ENCODE measurements at regions not wholly inside any gene's neighbourhood (a gene's known extent, or its start where the extent isn't known, plus 50 kb on each side); places are given as distances from the start of the nearest gene placed in this dataset.

DNA sequence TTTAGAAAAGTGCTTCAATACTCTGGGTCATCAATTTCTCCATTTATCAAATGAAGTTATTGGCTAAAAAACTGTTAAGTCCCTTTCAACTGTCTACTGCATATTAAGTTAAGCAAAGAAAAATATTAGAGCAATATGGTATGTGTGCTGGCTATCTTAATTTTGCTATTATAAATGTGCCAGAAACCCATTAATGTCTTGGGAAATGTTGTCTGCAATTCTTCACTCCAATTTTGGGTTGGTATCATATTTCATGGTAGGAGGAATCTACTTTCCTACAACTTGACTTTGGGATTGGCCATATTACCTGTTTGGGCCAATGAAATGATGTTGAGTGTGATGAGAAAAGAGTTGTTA lies 1063.9 kb downstream of the PLA2G4A start:
- Histone ChIP-seq H3K9me3 (ENCODE audit: insufficient read depth, low read depth, low read length) (no peaks in the 10 kb centered on the region), H3K9ac (ENCODE audit: low read depth, low read length) (no peak overlapping the region), H3K4me1 (ENCODE audit: insufficient read depth, low read length) (peaks cover 8% of the 10 kb centered on the region; the same call in 1 of the 2 replicates), H3K27me3 (ENCODE audit: insufficient read depth, low read length) (no peaks in the 10 kb centered on the region), H3K27ac (ENCODE audit: low read depth, low read length) (no peak overlapping the region; the same call in 1 of the 2 replicates), H3K4me3 (ENCODE audit: low read length) (no peak overlapping the region), H3K36me3 (ENCODE audit: insufficient read depth, low read length) (no peaks in the 10 kb centered on the region)

DNA sequence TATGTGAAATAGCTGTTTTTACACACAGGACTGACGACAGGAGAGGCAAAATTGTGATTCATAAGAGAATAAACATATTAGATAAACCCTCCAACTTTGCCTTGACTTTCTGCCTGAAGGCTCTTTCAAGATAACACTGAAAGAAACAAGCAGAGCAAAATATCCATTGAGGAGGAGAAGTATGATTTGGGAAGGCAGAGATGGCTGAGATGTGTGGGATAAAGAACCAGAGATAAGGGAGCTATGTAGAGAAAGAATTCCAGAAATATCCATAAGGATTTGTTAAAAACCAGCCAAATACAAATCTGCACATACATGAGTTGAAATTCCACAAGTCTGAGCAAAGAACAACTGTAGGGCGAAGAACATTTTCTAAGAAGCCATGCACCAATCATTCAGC lies 1064.7 kb downstream of the PLA2G4A start:
- no peak overlapping the region for H3K4me3 ChIP-seq (ENCODE audit: low read length)
- H3K4me1 ChIP-seq (ENCODE audit: insufficient read depth, low read length): peaks cover 8% of the 10 kb centered on the region; the same call in 1 of the 2 replicates
- H3K27me3 ChIP-seq (ENCODE audit: insufficient read depth, low read length): no peaks in the 10 kb centered on the region
- H3K9ac ChIP-seq (ENCODE audit: low read depth, low read length): no peak overlapping the region
- H3K27ac ChIP-seq (ENCODE audit: low read depth, low read length): no peak overlapping the region
- no peaks in the 10 kb centered on the region for H3K36me3 ChIP-seq (ENCODE audit: insufficient read depth, low read length)
- 100% methylated on average over 1 of the region's 2 CpGs for WGBS
- H3K9me3 ChIP-seq (ENCODE audit: insufficient read depth, low read depth, low read length): no peaks in the 10 kb centered on the region

DNA sequence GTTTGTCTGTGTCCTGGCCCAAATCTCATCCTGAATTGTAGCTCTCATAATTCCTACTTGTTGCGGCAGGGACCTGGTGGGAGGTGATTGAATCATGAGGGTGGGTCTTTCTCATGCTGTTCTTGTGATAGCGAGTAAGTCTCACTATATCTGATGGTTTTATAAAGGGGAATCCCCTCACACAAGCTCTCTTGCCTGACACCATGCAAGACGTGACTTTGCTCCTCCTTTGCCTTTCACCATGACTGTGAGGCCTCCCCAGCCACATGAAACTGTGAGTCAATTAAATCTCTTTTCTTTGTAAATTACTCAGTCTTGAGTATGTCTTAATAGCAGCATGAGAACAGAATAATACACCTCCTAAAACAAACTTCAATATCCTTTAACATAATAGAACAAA lies 1065.6 kb downstream of the PLA2G4A start:
- H3K9ac ChIP-seq (ENCODE audit: low read depth, low read length): no peak overlapping the region
- H3K9me3 ChIP-seq (ENCODE audit: insufficient read depth, low read depth, low read length): no peaks in the 10 kb centered on the region
- H3K4me1 ChIP-seq (ENCODE audit: insufficient read depth, low read length): peaks cover 8% of the 10 kb centered on the region; the same call in 1 of the 2 replicates
- H3K36me3 ChIP-seq (ENCODE audit: insufficient read depth, low read length): no peaks in the 10 kb centered on the region
- no peak overlapping the region for H3K4me3 ChIP-seq (ENCODE audit: low read length)
- WGBS: 82% methylated on average over 1 of the region's 3 CpGs
- H3K27ac ChIP-seq (ENCODE audit: low read depth, low read length): no peak overlapping the region
- H3K27me3 ChIP-seq (ENCODE audit: insufficient read depth, low read length): no peaks in the 10 kb centered on the region

DNA sequence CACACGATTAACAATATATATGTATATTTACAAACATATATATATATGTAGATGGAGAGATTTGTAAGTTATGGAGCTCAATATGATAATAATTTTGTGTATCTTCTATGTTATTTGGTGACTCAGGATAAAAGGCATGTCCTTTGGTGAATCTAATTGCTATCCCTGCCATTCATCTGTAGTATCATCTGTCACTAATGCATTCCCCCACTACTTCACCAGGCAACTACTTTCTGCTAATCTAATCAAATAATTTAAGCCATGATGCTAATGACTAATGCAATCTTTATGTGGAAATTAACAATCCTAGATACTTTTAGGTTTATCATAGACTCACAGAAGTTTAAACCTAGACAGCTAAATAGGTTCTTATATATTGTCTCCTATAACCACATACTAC lies 1074.5 kb downstream of the PLA2G4A start:
- Histone ChIP-seq H3K4me3 (ENCODE audit: low read length) (no peak overlapping the region), H3K9ac (ENCODE audit: low read depth, low read length) (no peak overlapping the region), H3K9me3 (ENCODE audit: insufficient read depth, low read depth, low read length) (no peaks in the 10 kb centered on the region), H3K27ac (ENCODE audit: low read depth, low read length) (no peak overlapping the region), H3K36me3 (ENCODE audit: insufficient read depth, low read length) (no peaks in the 10 kb centered on the region), H3K27me3 (ENCODE audit: insufficient read depth, low read length) (no peaks in the 10 kb centered on the region), H3K4me1 (ENCODE audit: insufficient read depth, low read length) (no peaks in the 10 kb centered on the region)
- no CpG with 5 or more reads among the region's 1 CpG for WGBS

DNA sequence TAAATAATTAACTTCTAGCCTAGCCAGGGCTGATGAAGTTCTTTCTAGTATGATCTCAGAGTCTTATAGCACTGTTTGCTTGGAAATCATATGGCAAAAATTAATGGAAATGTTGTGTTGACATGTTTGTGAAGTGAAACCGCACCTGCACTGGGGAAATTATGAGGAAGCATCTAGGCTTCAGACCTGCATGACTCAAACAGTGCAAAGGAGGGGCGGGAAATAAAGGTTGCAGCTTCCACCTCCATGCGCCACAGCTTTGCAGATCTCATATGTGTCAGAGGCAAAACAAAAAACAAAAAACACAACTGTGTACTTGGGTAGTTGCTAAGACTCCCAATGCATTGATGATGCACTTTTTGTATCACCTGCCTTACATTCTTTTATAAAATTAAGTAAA lies 1080.6 kb downstream of the PLA2G4A start:
- peaks cover 10% of the 10 kb centered on the region for H3K4me1 ChIP-seq (ENCODE audit: insufficient read depth, low read length)
- H3K4me3 ChIP-seq (ENCODE audit: low read length): no peak overlapping the region
- no peaks in the 10 kb centered on the region for H3K36me3 ChIP-seq (ENCODE audit: insufficient read depth, low read length)
- no peak overlapping the region for H3K9ac ChIP-seq (ENCODE audit: low read depth, low read length)
- 92% methylated on average over 3 of the region's 3 CpGs for WGBS
- H3K27me3 ChIP-seq (ENCODE audit: insufficient read depth, low read length): no peaks in the 10 kb centered on the region
- H3K27ac ChIP-seq (ENCODE audit: low read depth, low read length): no peak overlapping the region
- no peaks in the 10 kb centered on the region for H3K9me3 ChIP-seq (ENCODE audit: insufficient read depth, low read depth, low read length)

DNA sequence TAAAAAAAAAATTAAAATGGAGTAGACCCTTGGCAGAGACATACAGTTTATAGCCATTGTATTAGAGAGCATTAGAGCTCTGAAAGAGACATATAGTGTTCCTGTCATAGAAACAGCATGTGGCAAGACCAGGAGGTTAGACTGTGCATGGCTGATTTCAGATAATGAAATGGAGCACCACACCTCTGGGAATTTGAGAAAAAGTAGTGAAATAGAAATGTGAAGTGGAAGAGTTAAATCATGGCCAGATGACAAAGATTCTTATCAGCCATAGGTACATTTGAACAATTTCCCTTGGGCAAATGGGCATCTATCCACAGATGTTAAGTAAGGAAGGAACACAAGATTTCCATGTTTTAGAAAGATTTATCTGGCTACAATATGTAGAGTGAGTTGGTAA lies 1083.1 kb downstream of the PLA2G4A start:
- no peak overlapping the region for H3K4me3 ChIP-seq (ENCODE audit: low read length)
- H3K27me3 ChIP-seq (ENCODE audit: insufficient read depth, low read length): no peaks in the 10 kb centered on the region
- H3K36me3 ChIP-seq (ENCODE audit: insufficient read depth, low read length): no peaks in the 10 kb centered on the region
- H3K27ac ChIP-seq (ENCODE audit: low read depth, low read length): no peak overlapping the region
- H3K4me1 ChIP-seq (ENCODE audit: insufficient read depth, low read length): peaks cover 10% of the 10 kb centered on the region
- no peaks in the 10 kb centered on the region for H3K9me3 ChIP-seq (ENCODE audit: insufficient read depth, low read depth, low read length)
- H3K9ac ChIP-seq (ENCODE audit: low read depth, low read length): no peak overlapping the region

DNA sequence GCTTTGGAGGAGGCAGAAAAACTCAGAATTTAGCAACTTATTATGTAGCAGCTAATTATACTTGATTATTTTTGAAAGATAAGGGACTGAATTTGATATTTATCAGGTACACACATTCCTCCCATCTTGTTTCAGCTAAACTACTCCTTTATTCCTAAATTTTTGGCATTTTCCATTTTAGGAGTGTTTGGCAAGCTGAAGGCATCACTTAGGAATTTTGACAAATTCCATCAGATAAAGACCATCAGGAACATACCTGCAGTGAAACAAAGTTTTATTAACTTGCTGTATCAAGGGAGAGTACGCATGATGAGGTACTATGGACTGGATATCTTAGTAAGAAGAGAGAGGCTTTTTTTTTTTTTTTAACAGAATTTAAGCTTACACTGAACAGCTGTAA lies 1092.2 kb downstream of the PLA2G4A start:
- H3K4me3 ChIP-seq (ENCODE audit: low read length): no peak overlapping the region
- no peaks in the 10 kb centered on the region for H3K36me3 ChIP-seq (ENCODE audit: insufficient read depth, low read length)
- H3K27me3 ChIP-seq (ENCODE audit: insufficient read depth, low read length): no peaks in the 10 kb centered on the region
- H3K27ac ChIP-seq (ENCODE audit: low read depth, low read length): no peak overlapping the region
- WGBS: 100% methylated on average over 1 of the region's 1 CpG
- H3K4me1 ChIP-seq (ENCODE audit: insufficient read depth, low read length): no peaks in the 10 kb centered on the region
- H3K9me3 ChIP-seq (ENCODE audit: insufficient read depth, low read depth, low read length): no peaks in the 10 kb centered on the region
- H3K9ac ChIP-seq (ENCODE audit: low read depth, low read length): no peak overlapping the region

DNA sequence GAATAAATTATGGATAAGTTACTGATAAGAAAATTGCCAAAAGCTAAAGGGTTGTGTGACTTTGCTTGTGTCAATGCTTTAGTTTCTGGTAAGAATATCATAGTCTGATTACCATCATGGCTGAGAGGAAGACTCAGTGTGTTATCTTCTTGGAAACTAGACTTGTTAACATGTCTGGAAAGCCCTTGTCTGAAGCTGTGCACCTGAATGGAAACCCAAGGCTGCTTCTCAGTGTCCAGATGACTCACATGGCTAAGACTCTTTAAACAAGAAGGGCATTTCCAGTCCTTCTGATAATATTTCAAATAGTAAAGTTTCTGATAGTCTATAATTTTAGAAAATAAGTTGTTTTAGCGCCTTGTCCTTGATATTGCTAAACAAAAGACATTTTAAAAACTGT lies 1092.7 kb downstream of the PLA2G4A start:
- H3K4me1 ChIP-seq (ENCODE audit: insufficient read depth, low read length): no peaks in the 10 kb centered on the region
- H3K4me3 ChIP-seq (ENCODE audit: low read length): no peak overlapping the region
- WGBS: no CpG with 5 or more reads among the region's 1 CpG
- H3K27me3 ChIP-seq (ENCODE audit: insufficient read depth, low read length): no peaks in the 10 kb centered on the region
- H3K9ac ChIP-seq (ENCODE audit: low read depth, low read length): no peak overlapping the region
- no peaks in the 10 kb centered on the region for H3K36me3 ChIP-seq (ENCODE audit: insufficient read depth, low read length)
- H3K27ac ChIP-seq (ENCODE audit: low read depth, low read length): no peak overlapping the region
- no peaks in the 10 kb centered on the region for H3K9me3 ChIP-seq (ENCODE audit: insufficient read depth, low read depth, low read length)

DNA sequence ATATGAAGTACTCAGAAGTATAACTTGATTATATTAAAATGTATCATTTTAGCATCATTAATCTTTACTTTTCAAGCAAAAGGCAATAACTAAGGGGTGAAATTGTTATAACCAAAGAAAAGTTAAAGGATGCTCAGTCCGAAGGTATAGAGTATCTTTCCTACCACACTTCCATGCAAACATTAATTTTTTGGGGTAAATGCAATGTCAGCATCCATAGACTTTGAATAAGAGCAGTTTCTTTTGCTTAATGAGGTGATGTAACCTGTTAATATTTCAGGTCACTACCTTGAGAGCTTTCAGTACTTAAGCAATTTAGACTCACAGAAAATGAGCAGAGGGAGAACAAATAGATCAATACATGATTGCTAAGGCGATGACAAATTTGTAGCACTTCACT lies 1093.5 kb downstream of the PLA2G4A start:
- H3K9ac ChIP-seq (ENCODE audit: low read depth, low read length): no peak overlapping the region
- H3K27me3 ChIP-seq (ENCODE audit: insufficient read depth, low read length): no peaks in the 10 kb centered on the region
- H3K4me3 ChIP-seq (ENCODE audit: low read length): no peak overlapping the region
- 96% methylated on average over 1 of the region's 2 CpGs for WGBS
- H3K36me3 ChIP-seq (ENCODE audit: insufficient read depth, low read length): no peaks in the 10 kb centered on the region
- no peak overlapping the region for H3K27ac ChIP-seq (ENCODE audit: low read depth, low read length)
- no peaks in the 10 kb centered on the region for H3K9me3 ChIP-seq (ENCODE audit: insufficient read depth, low read depth, low read length)
- no peaks in the 10 kb centered on the region for H3K4me1 ChIP-seq (ENCODE audit: insufficient read depth, low read length)

DNA sequence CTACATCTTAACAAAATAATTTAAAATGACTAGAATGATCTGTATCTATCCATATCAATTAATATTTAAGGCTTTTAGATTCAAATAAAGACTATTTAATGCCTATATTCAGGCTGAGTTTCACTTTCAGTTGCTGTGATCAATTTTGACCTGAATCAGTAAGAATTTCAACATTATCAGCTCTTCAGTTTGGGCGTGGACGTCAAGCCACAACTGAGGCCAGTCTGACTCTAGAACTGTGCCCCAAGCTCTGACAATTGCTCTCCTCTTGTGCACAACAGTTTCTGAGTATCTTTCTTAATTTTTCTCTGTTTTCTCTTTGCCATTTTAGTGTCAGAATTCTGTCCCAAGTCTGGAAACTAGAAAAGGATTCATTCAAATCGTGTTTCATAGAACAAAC lies 1095.5 kb downstream of the PLA2G4A start:
- Histone ChIP-seq H3K9ac (ENCODE audit: low read depth, low read length) (no peak overlapping the region), H3K27ac (ENCODE audit: low read depth, low read length) (no peak overlapping the region), H3K4me1 (ENCODE audit: insufficient read depth, low read length) (peaks cover 8% of the 10 kb centered on the region), H3K4me3 (ENCODE audit: low read length) (no peak overlapping the region), H3K27me3 (ENCODE audit: insufficient read depth, low read length) (no peaks in the 10 kb centered on the region), H3K9me3 (ENCODE audit: insufficient read depth, low read depth, low read length) (no peaks in the 10 kb centered on the region), H3K36me3 (ENCODE audit: insufficient read depth, low read length) (no peaks in the 10 kb centered on the region)
- WGBS: 96% methylated on average over 3 of the region's 3 CpGs

DNA sequence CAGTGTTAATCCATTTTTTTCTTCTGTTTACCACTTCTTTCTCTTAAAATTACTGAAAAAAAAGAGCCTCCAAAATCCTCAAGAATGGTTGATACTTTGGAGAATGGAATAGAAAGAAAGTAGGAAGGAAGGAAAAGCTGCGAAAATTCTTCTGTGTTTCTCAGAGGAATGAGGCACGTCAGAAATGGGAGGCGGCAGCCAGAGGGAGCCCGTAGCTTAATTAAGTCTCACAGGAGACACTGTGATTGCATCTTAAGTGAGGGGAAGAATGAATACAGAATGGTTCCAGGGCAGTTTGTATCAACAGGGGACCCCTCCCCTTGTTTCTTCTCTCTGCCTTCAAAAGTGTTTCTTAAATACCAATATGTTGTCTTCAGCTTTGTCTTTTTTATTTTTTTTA lies 1099.5 kb downstream of the PLA2G4A start:
- Histone ChIP-seq H3K9me3 (ENCODE audit: insufficient read depth, low read depth, low read length) (no peaks in the 10 kb centered on the region), H3K4me1 (ENCODE audit: insufficient read depth, low read length) (peaks cover 15% of the 10 kb centered on the region), H3K4me3 (ENCODE audit: low read length) (no peak overlapping the region), H3K27ac (ENCODE audit: low read depth, low read length) (no peak overlapping the region), H3K9ac (ENCODE audit: low read depth, low read length) (no peak overlapping the region), H3K27me3 (ENCODE audit: insufficient read depth, low read length) (no peaks in the 10 kb centered on the region), H3K36me3 (ENCODE audit: insufficient read depth, low read length) (no peaks in the 10 kb centered on the region)
- 30% methylated on average over 4 of the region's 4 CpGs for WGBS

DNA sequence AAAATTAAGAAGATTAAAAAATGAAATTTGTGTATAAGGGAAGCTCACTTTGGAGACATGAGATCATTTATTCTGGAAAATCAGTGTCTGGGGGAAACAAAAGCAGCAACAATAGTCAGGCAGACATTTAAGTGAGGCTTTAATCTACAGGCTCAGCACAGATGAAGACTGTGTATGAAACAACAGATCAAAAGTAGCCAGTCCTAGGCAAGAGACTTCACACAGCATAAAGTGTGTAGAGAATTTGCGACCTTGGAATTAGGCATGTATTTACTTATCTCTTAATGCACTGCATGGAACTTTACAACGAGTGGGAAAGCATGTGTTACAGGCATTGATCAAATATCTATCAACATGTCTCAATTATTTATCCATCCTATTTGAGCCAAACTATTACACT lies 1099.9 kb downstream of the PLA2G4A start:
- H3K27me3 ChIP-seq (ENCODE audit: insufficient read depth, low read length): no peaks in the 10 kb centered on the region
- no peaks in the 10 kb centered on the region for H3K36me3 ChIP-seq (ENCODE audit: insufficient read depth, low read length)
- no peak overlapping the region for H3K9ac ChIP-seq (ENCODE audit: low read depth, low read length)
- H3K9me3 ChIP-seq (ENCODE audit: insufficient read depth, low read depth, low read length): no peaks in the 10 kb centered on the region
- no peak overlapping the region for H3K4me3 ChIP-seq (ENCODE audit: low read length)
- 82% methylated on average over 2 of the region's 2 CpGs for WGBS
- no peak overlapping the region for H3K27ac ChIP-seq (ENCODE audit: low read depth, low read length)
- H3K4me1 ChIP-seq (ENCODE audit: insufficient read depth, low read length): peaks cover 15% of the 10 kb centered on the region

Data from HUES64 (cell line).